Erythroblast (primary cell): ENCODE measurements at regions not wholly inside any gene's neighbourhood (a gene's known extent, or its start where the extent isn't known, plus 50 kb on each side); places are given as distances from the start of the nearest gene placed in this dataset.

Source experiments
- GATA1 ChIP-seq: IDR thresholded peaks from 2 replicates; pipeline ENCODE4 v1.6.1; 2011; ENCODE audit warnings: low read depth, mild to moderate bottlenecking, control low read depth, low read length, moderate library complexity
- POLR2A ChIP-seq: IDR thresholded peaks from 2 replicates; pipeline ENCODE4 v1.6.1; 2011; ENCODE audit warnings: mild to moderate bottlenecking, low read length

GRCh38 chr3:5039585-5039984 is 60.3 kb downstream of the BHLHE40 start:
- TF ChIP-seq POLR2A (no peak), GATA1 (no peak)
